GM23248 (cell line): ENCODE measurements at regions not wholly inside any gene's neighbourhood (a gene's known extent, or its start where the extent isn't known, plus 50 kb on each side); places are given as distances from the start of the nearest gene placed in this dataset.

Source experiments
- EZH2 ChIP-seq: fragments of 200-600 bp; sonication (generic); IDR thresholded peaks from 2 replicates; pipeline ENCODE4 v1.6.1; 2018; ENCODE audit warnings: antibody characterized with exemption, mild to moderate bottlenecking; ENCODE audit not compliant: insufficient read depth, poor library complexity, severe bottlenecking
- EZH2phosphoT487 ChIP-seq: fragments of 200-600 bp; sonication (generic); IDR thresholded peaks from 2 replicates; pipeline ENCODE4 v1.6.1; 2018; ENCODE audit warnings: antibody characterized with exemption, moderate library complexity, mild to moderate bottlenecking, low read depth; ENCODE audit not compliant: insufficient read depth

GRCh38 chr5:138640138-138640537, 64.9 kb upstream of the HSPA9 start:
- TF ChIP-seq EZH2 = no peak
- TF ChIP-seq EZH2phosphoT487 = no peak
